ENCODE measurements at regions not wholly inside any gene's neighbourhood (a gene's known extent, or its start where the extent isn't known, plus 50 kb on each side); places are given as distances from the start of the nearest gene placed in this dataset.

DNA sequence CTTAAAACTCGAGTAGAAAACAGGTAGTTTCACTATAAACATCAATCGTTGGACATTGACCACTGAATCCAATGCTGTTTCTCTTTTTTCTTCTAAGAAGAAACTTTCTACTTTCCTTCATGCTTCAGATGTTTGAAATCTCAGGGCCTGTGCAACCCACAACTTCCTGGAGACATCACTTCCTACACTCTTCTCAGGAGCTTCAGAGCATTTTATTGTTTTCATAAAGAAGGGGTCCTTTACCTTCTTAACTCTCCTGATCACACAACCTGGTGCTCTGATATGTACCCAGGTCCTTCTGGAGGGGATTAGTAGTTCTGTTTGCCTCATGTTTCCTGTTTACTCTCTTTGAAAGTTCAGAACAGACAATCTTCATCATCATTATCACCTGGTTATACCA is 113.0 kb upstream of the VAV3 start:
- no peaks in the 10 kb centered on the region for H3K9me3 ChIP-seq (ENCODE audit: control insufficient read depth, low read depth, low read length)
- H2BK5ac ChIP-seq (ENCODE audit: insufficient read length, low read length), result no peak overlapping the region
- no peak overlapping the region for H3K9ac ChIP-seq (ENCODE audit: extremely low read depth, insufficient read length, low read length)
- H3K79me1 ChIP-seq (ENCODE audit: insufficient read depth, low read depth, low read length, poor library complexity, severe bottlenecking), result no peaks in the 10 kb centered on the region
- H3K4me1 ChIP-seq (ENCODE audit: insufficient read depth, low read length), result no peaks in the 10 kb centered on the region
- H3K4me3 Mint-ChIP-seq, result no peak overlapping the region
- WGBS (ENCODE audit: extremely low coverage, insufficient read length, low lambda C conversion rate), result no CpG with 5 or more reads among the region's 2 CpGs
- H3K27ac Mint-ChIP-seq, result no peak overlapping the region
- no peak overlapping the region for H3K23ac ChIP-seq (ENCODE audit: insufficient read length, low read depth, low read length)
- no peaks in the 10 kb centered on the region for H3K36me3 Mint-ChIP-seq (ENCODE audit: insufficient read depth in 1 of 3, low read depth in 3 of 3)
- no peak overlapping the region for H2BK20ac ChIP-seq (ENCODE audit: low read depth, low read length, poor library complexity, severe bottlenecking)
- no peaks in the 10 kb centered on the region for H3K27me3 Mint-ChIP-seq (ENCODE audit: low read depth)
- H3K4ac ChIP-seq (ENCODE audit: low read depth, low read length), result no peak overlapping the region
- no peak overlapping the region for H2AK5ac ChIP-seq (ENCODE audit: insufficient read length, low read length)
- H3K56ac ChIP-seq (ENCODE audit: insufficient read length, low read depth, low read length), result no peak overlapping the region
- H3T11ph ChIP-seq (ENCODE audit: low read length), result no peak overlapping the region
- no peaks in the 10 kb centered on the region for H3K79me2 ChIP-seq (ENCODE audit: insufficient read depth, low read length)
- no peak overlapping the region for H2BK120ac ChIP-seq (ENCODE audit: low read depth, low read length, poor library complexity, severe bottlenecking)
- no peak overlapping the region for H3K14ac ChIP-seq (ENCODE audit: insufficient read depth, low read length)
- H4K91ac ChIP-seq (ENCODE audit: insufficient read length, low read depth, low read length), result no peak overlapping the region
- no peak overlapping the region for H3K27ac ChIP-seq (ENCODE audit: insufficient read length, low read depth, low read length)
- no peaks in the 10 kb centered on the region for H3K23me2 ChIP-seq (ENCODE audit: insufficient read length, low read depth, low read length, poor library complexity, severe bottlenecking)
- H3K4me1 Mint-ChIP-seq, result peaks cover 8 to 9% of the 10 kb centered on the region in 2 experiments; a peak in 3 of 4 replicates
- H4K5ac ChIP-seq (ENCODE audit: insufficient read length, low read depth, low read length), result no peak overlapping the region
- DNase-seq, result no peak
- H2AFZ ChIP-seq (ENCODE audit: low read length), result no peak overlapping the region
- H2BK15ac ChIP-seq (ENCODE audit: low read depth, low read length), result no peak overlapping the region
- no peaks in the 10 kb centered on the region for H4K20me1 ChIP-seq (ENCODE audit: control insufficient read depth, insufficient read depth, insufficient read length)
- no peak overlapping the region for H4K8ac ChIP-seq (replicated peaks; ENCODE audit: insufficient read length, low read depth, low read length)
- H3K4me2 ChIP-seq (ENCODE audit: insufficient read depth, insufficient read length, low read length), result no peak overlapping the region
- no peaks in the 10 kb centered on the region for H3K27me3 ChIP-seq (ENCODE audit: insufficient read depth, low read length)
- no peaks in the 10 kb centered on the region for H3K9me3 Mint-ChIP-seq
- TF ChIP-seq, protein P1, sequence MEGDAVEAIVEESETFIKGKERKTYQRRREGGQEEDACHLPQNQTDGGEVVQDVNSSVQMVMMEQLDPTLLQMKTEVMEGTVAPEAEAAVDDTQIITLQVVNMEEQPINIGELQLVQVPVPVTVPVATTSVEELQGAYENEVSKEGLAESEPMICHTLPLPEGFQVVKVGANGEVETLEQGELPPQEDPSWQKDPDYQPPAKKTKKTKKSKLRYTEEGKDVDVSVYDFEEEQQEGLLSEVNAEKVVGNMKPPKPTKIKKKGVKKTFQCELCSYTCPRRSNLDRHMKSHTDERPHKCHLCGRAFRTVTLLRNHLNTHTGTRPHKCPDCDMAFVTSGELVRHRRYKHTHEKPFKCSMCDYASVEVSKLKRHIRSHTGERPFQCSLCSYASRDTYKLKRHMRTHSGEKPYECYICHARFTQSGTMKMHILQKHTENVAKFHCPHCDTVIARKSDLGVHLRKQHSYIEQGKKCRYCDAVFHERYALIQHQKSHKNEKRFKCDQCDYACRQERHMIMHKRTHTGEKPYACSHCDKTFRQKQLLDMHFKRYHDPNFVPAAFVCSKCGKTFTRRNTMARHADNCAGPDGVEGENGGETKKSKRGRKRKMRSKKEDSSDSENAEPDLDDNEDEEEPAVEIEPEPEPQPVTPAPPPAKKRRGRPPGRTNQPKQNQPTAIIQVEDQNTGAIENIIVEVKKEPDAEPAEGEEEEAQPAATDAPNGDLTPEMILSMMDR (conservative IDR thresholded peaks at IDR 0.05), result no peak
- H3K18ac ChIP-seq (ENCODE audit: insufficient read length, low read depth, low read length), result no peak overlapping the region
- H2BK12ac ChIP-seq (ENCODE audit: insufficient read length, low read depth, low read length), result no peak overlapping the region
